NB4 (cell line): ENCODE measurements at regions not wholly inside any gene's neighbourhood (a gene's known extent, or its start where the extent isn't known, plus 50 kb on each side); places are given as distances from the start of the nearest gene placed in this dataset.

ENCODE experiments used
- CTCF ChIP-seq: IDR thresholded peaks from one replicate; pipeline ENCODE4 v1.5.1; 2012; ENCODE audit warnings: low read depth, low read length
- MAX ChIP-seq: IDR thresholded peaks from 2 replicates; pipeline ENCODE4 v1.6.1; 2011; ENCODE audit warnings: low read depth, low read length
- MYC ChIP-seq: IDR thresholded peaks from 2 replicates; pipeline ENCODE4 v1.6.1; 2011; ENCODE audit warnings: low read depth, low read length
- POLR2A ChIP-seq: IDR thresholded peaks from 2 replicates; pipeline ENCODE4 v1.6.1; 2011; ENCODE audit warnings: mild to moderate bottlenecking; ENCODE audit not compliant: insufficient read length; ENCODE audit errors: extremely low read depth

DNA sequence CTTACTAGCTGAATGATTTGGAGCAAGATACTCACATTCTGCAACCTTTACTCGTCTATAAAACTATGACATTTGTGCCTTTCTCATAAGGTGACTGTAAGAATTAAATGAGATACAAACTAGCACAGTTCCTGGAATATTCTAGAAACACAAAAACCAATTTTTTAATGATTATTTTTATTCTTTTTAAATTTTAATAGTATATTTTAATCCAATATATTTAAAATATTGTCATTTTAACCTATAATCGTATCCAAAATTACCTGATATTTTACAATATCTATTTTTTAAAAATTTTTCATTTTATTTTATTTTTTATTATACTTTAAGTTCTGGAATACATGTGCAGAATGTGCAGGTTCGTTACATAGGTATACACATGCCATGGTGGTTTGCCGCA, 238.1 kb downstream of the OLFM4 start:
- no peak for TF ChIP-seq CTCF
- TF ChIP-seq POLR2A = no peak
- no peak for TF ChIP-seq MAX
- no peak for TF ChIP-seq MYC
